MM.1S (cell line): ENCODE measurements at regions not wholly inside any gene's neighbourhood (a gene's known extent, or its start where the extent isn't known, plus 50 kb on each side); places are given as distances from the start of the nearest gene placed in this dataset.

Source experiments
- CTCF ChIP-seq: fragments of 300-600 bp; sonication (generic); IDR thresholded peaks from 2 replicates; pipeline ENCODE4 v1.5.1; 2016; ENCODE audit warnings: antibody characterized with exemption, low read length, mixed read lengths
- EZH2 ChIP-seq: fragments of 300-600 bp; sonication (generic); optimal IDR thresholded peaks from 2 replicates; pipeline ENCODE3; 2017; ENCODE audit warnings: low read depth, mild to moderate bottlenecking, antibody characterized with exemption, low read length, mixed read lengths

- no peak for TF ChIP-seq CTCF
- no peak for TF ChIP-seq EZH2
Measured at GRCh38 chr5:166358127-166358830, 1933.2 kb upstream of the WWC1 start.
